Transverse colon (tissue), 4 donors: ENCODE measurements at regions not wholly inside any gene's neighbourhood (a gene's known extent, or its start where the extent isn't known, plus 50 kb on each side); places are given as distances from the start of the nearest gene placed in this dataset.

Experiments
- DNase-seq: peaks from one replicate; pipeline ENCODE4 v3.0.0-alpha.2; 2019
- H3K27ac ChIP-seq, 4 donors: fragments of 200-600 bp; sonication (generic); 2 replicates each; pipeline ENCODE4 v1.5.1; 2016 to 2018; ENCODE audit warnings: inconsistent platforms in 4 of 4
- H3K27me3 ChIP-seq: fragments of 200-600 bp; sonication (generic); 2 replicates; pipeline ENCODE4 v1.5.1; 2017; ENCODE audit warnings: inconsistent platforms
- H3K36me3 ChIP-seq, 4 donors: fragments of 200-600 bp; sonication (generic); 2 replicates each; pipeline ENCODE4 v1.5.1; 2017 to 2019; ENCODE audit warnings: inconsistent platforms in 4 of 4
- H3K4me1 ChIP-seq, 4 donors: fragments of 200-600 bp; sonication (generic); 2 replicates each; pipeline ENCODE4 v1.5.1; 2017 to 2020; ENCODE audit warnings: inconsistent platforms in 4 of 4
- H3K4me3 ChIP-seq, 4 donors: fragments of 200-600 bp; sonication (generic); 1 replicate in 1 of 4; 2 replicates in 3 of 4; pipeline versions ENCODE4 v1.5.1 to v1.6.1; 2017 to 2019; ENCODE audit warnings: inconsistent platforms in 4 of 4
- H3K9me3 ChIP-seq, 2 donors: fragments of 200-600 bp; sonication (generic); 2 replicates each; pipeline ENCODE4 v1.5.1; 2017 to 2019; ENCODE audit warnings: inconsistent platforms in 2 of 2
- EP300 ChIP-seq: sonication (generic); formaldehyde crosslinking; IDR thresholded peaks from one replicate; pipeline ENCODE4 v1.6.1; 2017; ENCODE audit warnings: antibody characterized with exemption, low read depth
- POLR2A ChIP-seq: fragments of 450-650 bp; IDR thresholded peaks from one replicate; pipeline ENCODE4 v1.6.1; 2016; ENCODE audit warnings: antibody characterized with exemption, mild to moderate bottlenecking, moderate library complexity
- POLR2AphosphoS5 ChIP-seq, 3 donors: sonication (generic); formaldehyde crosslinking; IDR thresholded peaks; one replicate each; pipeline ENCODE4 v1.6.1; 2016; ENCODE audit warnings: antibody characterized with exemption in 3 of 3
- WGBS, 2 donors: methylation state at CpG; one replicate each; pipeline ENCODE4 v1.1.5; 2018; ENCODE audit warnings: low coverage in 1 of 2; 5-methylcytosine and 5-hydroxymethylcytosine counted together
- in situ Hi-C, 4 donors: fragments of 200-750 bp; cut with MboI; loops; one replicate each; pipeline versions ENCODE4 v1.15.0 to v1.15.1; 2017; ENCODE audit warnings: low sequenced_read_pairs in 3 of 4, low pct_ligation_motif_present in 1 of 4, low pct_unique_long_range_greater_than_20kb in 1 of 4
- intact Hi-C: fragments of 100-400 bp; cut with DNase I; formaldehyde crosslinking; loops from one replicate; pipeline ENCODE4 v1.15.1; 2023; ENCODE audit warnings: low total_unique reads
- TF ChIP-seq, protein P1 (sequence below), 5 experiments: fragments of 200-600 bp in 3 of 5; fragments of 450-650 bp in 2 of 5; sonication (generic) in 3 of 5; IDR thresholded peaks; 1 replicate in 2 of 5; 2 replicates in 3 of 5; pipeline ENCODE4 v1.5.1; 2016 to 2017; ENCODE audit warnings: antibody characterized with exemption in 5 of 5, inconsistent platforms in 3 of 5, mild to moderate bottlenecking in 2 of 5, moderate library complexity in 1 of 5

- in situ Hi-C loops (no loop called here), intact Hi-C loops (no loop called here)
- TF ChIP-seq POLR2AphosphoS5 (IDR thresholded peaks at IDR 0.05): no peak
- 85 to 97% methylated on average over 3 to 9 of the region's 9 CpGs for WGBS, 2 donors
- Histone ChIP-seq H3K4me1 (no peaks in the 10 kb centered on the region), H3K4me3 (no peak overlapping the region), H3K27me3 (no peaks in the 10 kb centered on the region), H3K9me3 (no peaks in the 10 kb centered on the region), H3K27ac (no peak overlapping the region), H3K36me3 (no peaks in the 10 kb centered on the region)
- DNase-seq: no peak
These were observed 63.5 kb upstream of the C1orf174 start for GRCh38 chr1:3963554-3963953.

- H3K27me3 ChIP-seq: no peaks in the 10 kb centered on the region
- H3K4me1 ChIP-seq: no peaks in the 10 kb centered on the region
- TF ChIP-seq, protein P1, sequence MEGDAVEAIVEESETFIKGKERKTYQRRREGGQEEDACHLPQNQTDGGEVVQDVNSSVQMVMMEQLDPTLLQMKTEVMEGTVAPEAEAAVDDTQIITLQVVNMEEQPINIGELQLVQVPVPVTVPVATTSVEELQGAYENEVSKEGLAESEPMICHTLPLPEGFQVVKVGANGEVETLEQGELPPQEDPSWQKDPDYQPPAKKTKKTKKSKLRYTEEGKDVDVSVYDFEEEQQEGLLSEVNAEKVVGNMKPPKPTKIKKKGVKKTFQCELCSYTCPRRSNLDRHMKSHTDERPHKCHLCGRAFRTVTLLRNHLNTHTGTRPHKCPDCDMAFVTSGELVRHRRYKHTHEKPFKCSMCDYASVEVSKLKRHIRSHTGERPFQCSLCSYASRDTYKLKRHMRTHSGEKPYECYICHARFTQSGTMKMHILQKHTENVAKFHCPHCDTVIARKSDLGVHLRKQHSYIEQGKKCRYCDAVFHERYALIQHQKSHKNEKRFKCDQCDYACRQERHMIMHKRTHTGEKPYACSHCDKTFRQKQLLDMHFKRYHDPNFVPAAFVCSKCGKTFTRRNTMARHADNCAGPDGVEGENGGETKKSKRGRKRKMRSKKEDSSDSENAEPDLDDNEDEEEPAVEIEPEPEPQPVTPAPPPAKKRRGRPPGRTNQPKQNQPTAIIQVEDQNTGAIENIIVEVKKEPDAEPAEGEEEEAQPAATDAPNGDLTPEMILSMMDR (IDR thresholded peaks at IDR 0.05): no peak
- WGBS, 2 donors: 93% methylated on average over 6 of the region's 6 CpGs; no CpG with 5 or more reads in 1 of the 2 donors
- in situ Hi-C loops (no loop called here), intact Hi-C loops (no loop called here)
- no peak overlapping the region for H3K27ac ChIP-seq
- no peaks in the 10 kb centered on the region for H3K36me3 ChIP-seq
- H3K9me3 ChIP-seq: no peaks in the 10 kb centered on the region
- H3K4me3 ChIP-seq: no peak overlapping the region
- DNase-seq: no peak
These were observed 65.6 kb upstream of the C1orf174 start for GRCh38 chr1:3965693-3966092.

DNA sequence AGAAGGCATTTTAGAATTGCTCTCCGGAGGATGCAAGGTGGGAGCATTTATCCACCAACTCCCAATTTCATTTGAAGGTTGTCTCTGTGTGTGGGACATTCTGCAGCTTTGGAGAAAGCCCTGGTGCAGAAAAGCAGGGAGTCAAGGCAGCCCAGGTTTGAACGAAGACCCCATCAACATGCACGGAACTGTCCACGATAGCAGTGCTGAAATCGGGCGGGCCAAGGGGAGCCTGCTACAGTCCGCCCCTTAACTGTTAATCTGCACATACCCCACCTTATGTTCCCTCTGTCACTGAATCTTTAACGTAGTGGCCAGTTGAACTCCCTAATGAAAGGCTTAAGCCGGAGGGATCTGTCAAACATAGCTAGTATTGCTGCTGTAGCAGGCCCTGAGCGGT lies 68.8 kb upstream of the C1orf174 start:
- H3K9me3 ChIP-seq: no peaks in the 10 kb centered on the region
- no peak for DNase-seq
- TF ChIP-seq, protein P1 (IDR thresholded peaks at IDR 0.05): no peak
- TF ChIP-seq POLR2AphosphoS5 (IDR thresholded peaks at IDR 0.05) (no peak), EP300 (no peak), POLR2A (no peak)
- no peak overlapping the region for H3K27ac ChIP-seq
- H3K4me3 ChIP-seq: no peak overlapping the region
- intact Hi-C loops (no loop called here), in situ Hi-C loops (no loop called here)
- H3K4me1 ChIP-seq: no peaks in the 10 kb centered on the region
- WGBS, 2 donors: 75% methylated on average over 10 of the region's 10 CpGs; no CpG with 5 or more reads in 1 of the 2 donors
- no peaks in the 10 kb centered on the region for H3K36me3 ChIP-seq
- peaks cover 4% of the 10 kb centered on the region for H3K27me3 ChIP-seq

- TF ChIP-seq, protein P1 (IDR thresholded peaks at IDR 0.05): no peak
- TF ChIP-seq POLR2AphosphoS5 (IDR thresholded peaks at IDR 0.05) (no peak), POLR2A (no peak), EP300 (no peak)
- Histone ChIP-seq H3K4me3 (no peak overlapping the region), H3K36me3 (no peaks in the 10 kb centered on the region), H3K27me3 (peaks cover 4% of the 10 kb centered on the region), H3K9me3 (no peaks in the 10 kb centered on the region), H3K4me1 (no peaks in the 10 kb centered on the region), H3K27ac (no peak overlapping the region)
- WGBS, 2 donors: 60 to 80% methylated on average over 1 to 5 of the region's 5 CpGs
- in situ Hi-C loops: no loop called here
- intact Hi-C loops: no loop called here
- no peak for DNase-seq
These were observed 71.9 kb upstream of the C1orf174 start for GRCh38 chr1:3971981-3972380.

- H3K36me3 ChIP-seq: no peaks in the 10 kb centered on the region
- no peak overlapping the region for H3K27ac ChIP-seq
- in situ Hi-C loops (no loop called here), intact Hi-C loops (no loop called here)
- DNase-seq: no peak
- peaks cover 4% of the 10 kb centered on the region for H3K27me3 ChIP-seq
- H3K9me3 ChIP-seq: no peaks in the 10 kb centered on the region
- TF ChIP-seq EP300 (no peak), POLR2A (no peak), POLR2AphosphoS5 (IDR thresholded peaks at IDR 0.05) (no peak)
- TF ChIP-seq, protein P1 (IDR thresholded peaks at IDR 0.05): no peak
- H3K4me3 ChIP-seq: no peak overlapping the region
- 85 to 94% methylated on average over 12 to 25 of the region's 25 CpGs for WGBS, 2 donors
- H3K4me1 ChIP-seq: no peaks in the 10 kb centered on the region
These were observed 76.0 kb upstream of the C1orf174 start for GRCh38 chr1:3975903-3976630.
